Keratinocyte (primary cell): ENCODE measurements at regions not wholly inside any gene's neighbourhood (a gene's known extent, or its start where the extent isn't known, plus 50 kb on each side); places are given as distances from the start of the nearest gene placed in this dataset.

ENCODE experiments used
- DNase-seq: peaks from one replicate; pipeline ENCODE4 v3.0.0-alpha.2; 2011; ENCODE audit warnings: low read depth, missing footprints, low spot score
- FAIRE-seq: peaks from 2 replicates; lab custom pipeline; 2011; peaks lifted over from hg19 to GRCh38; lab: Jason Lieb, UNC
- H2AFZ ChIP-seq: 2 replicates; pipeline ENCODE4 v1.6.0; 2012; ENCODE audit warnings: low read length, control low read depth, inconsistent platforms; ENCODE audit not compliant: control insufficient read depth
- H3K27ac ChIP-seq: 2 replicates; pipeline ENCODE4 v1.5.1; 2011; ENCODE audit warnings: low read length; ENCODE audit not compliant: control insufficient read depth, insufficient read depth
- H3K27me3 ChIP-seq: 3 replicates; pipeline ENCODE4 v1.6.0; 2011; ENCODE audit warnings: low read length; ENCODE audit not compliant: control insufficient read depth, insufficient read depth; ENCODE audit errors: extremely low read depth
- H3K36me3 ChIP-seq, 2 experiments: 2 replicates in 1 of 2; 3 replicates in 1 of 2; pipeline ENCODE4 v1.5.1; 2011; ENCODE audit warnings: low read length in 2 of 2, mild to moderate bottlenecking in 1 of 2; ENCODE audit not compliant: control insufficient read depth in 2 of 2, insufficient read depth in 2 of 2; ENCODE audit errors: extremely low read depth in 1 of 2
- H3K4me1 ChIP-seq: 3 replicates; pipeline ENCODE4 v1.5.1; 2011; ENCODE audit warnings: low read length; ENCODE audit not compliant: control insufficient read depth, insufficient read depth; ENCODE audit errors: extremely low read depth
- H3K4me2 ChIP-seq: 3 replicates; pipeline ENCODE4 v1.6.0; 2011; ENCODE audit warnings: low read depth, low read length; ENCODE audit not compliant: control insufficient read depth, insufficient read depth; ENCODE audit errors: extremely low read depth
- H3K4me3 ChIP-seq, 3 experiments: fragments of 200-600 bp in 1 of 3; sonication (generic) in 1 of 3; 2 replicates in 2 of 3; 3 replicates in 1 of 3; pipeline ENCODE4 v1.5.1; 2011 to 2016; ENCODE audit warnings: low read length in 3 of 3, mild to moderate bottlenecking in 3 of 3, control low read depth in 2 of 3, inconsistent platforms in 1 of 3, low read depth in 1 of 3, mixed read lengths in 1 of 3, mixed run types in 1 of 3, moderate library complexity in 1 of 3; ENCODE audit not compliant: control insufficient read depth in 2 of 3, insufficient read depth in 2 of 3; ENCODE audit errors: extremely low read depth in 1 of 3
- H3K79me2 ChIP-seq: 2 replicates; pipeline ENCODE4 v1.6.0; 2012; ENCODE audit warnings: low read length; ENCODE audit not compliant: control insufficient read depth, insufficient read depth
- H3K9ac ChIP-seq: 3 replicates; pipeline ENCODE4 v1.6.0; 2011; ENCODE audit warnings: low read length; ENCODE audit not compliant: control insufficient read depth, insufficient read depth; ENCODE audit errors: extremely low read depth
- H3K9me1 ChIP-seq: 3 replicates; pipeline ENCODE4 v1.6.0; 2011; ENCODE audit warnings: low read length; ENCODE audit not compliant: control insufficient read depth, insufficient read depth; ENCODE audit errors: extremely low read depth
- H3K9me3 ChIP-seq: 2 replicates; pipeline ENCODE4 v1.5.1; 2012; ENCODE audit warnings: low read depth, low read length; ENCODE audit not compliant: control insufficient read depth
- H4K20me1 ChIP-seq: 3 replicates; pipeline ENCODE4 v1.6.0; 2011; ENCODE audit warnings: low read length; ENCODE audit not compliant: control insufficient read depth, insufficient read depth; ENCODE audit errors: extremely low read depth
- CTCF ChIP-seq, 3 experiments: IDR thresholded peaks in 1 of 3; conservative IDR thresholded peaks in 1 of 3; optimal IDR thresholded peaks in 1 of 3; 2 replicates in 2 of 3; 3 replicates in 1 of 3; pipeline versions ENCODE3 to v1.5.1; 2011; ENCODE audit warnings: low read length in 3 of 3, mild to moderate bottlenecking in 3 of 3, moderate library complexity in 2 of 3, control low read depth in 1 of 3, inconsistent platforms in 1 of 3; ENCODE audit not compliant: insufficient read depth in 2 of 3; ENCODE audit errors: extremely low read depth in 1 of 3
- EZH2 ChIP-seq: IDR thresholded peaks from one replicate; pipeline ENCODE4 v1.6.1; 2012; ENCODE audit warnings: inconsistent platforms, mild to moderate bottlenecking, low read length, moderate library complexity
- dilution Hi-C: fragments of 300-500 bp; cut with MboI; formaldehyde crosslinking; loops from one replicate; pipeline ENCODE4 v1.7.0; 2020; ENCODE audit warnings: low sequenced_read_pairs; ENCODE audit not compliant: extremely low pct_ligation_motif_present

GRCh38 chr11:33419924-33420323 is 162.7 kb downstream of the HIPK3 start:
- Histone ChIP-seq H3K79me2 (no peaks in the 10 kb centered on the region), H3K9me1 (no peaks in the 10 kb centered on the region), H3K9ac (no peak overlapping the region), H3K27me3 (no peaks in the 10 kb centered on the region), H2AFZ (no peak overlapping the region), H3K36me3 (no peaks in the 10 kb centered on the region), H3K9me3 (no peaks in the 10 kb centered on the region), H3K4me2 (no peak overlapping the region), H3K27ac (no peak overlapping the region), H3K4me3 (no peak overlapping the region), H4K20me1 (no peaks in the 10 kb centered on the region), H3K4me1 (no peaks in the 10 kb centered on the region)
- dilution Hi-C loops = no loop called here
- no peak for TF ChIP-seq CTCF (optimal IDR thresholded peaks at IDR 0.05 in 1 of 3, IDR thresholded peaks at IDR 0.05 in 1 of 3, conservative IDR thresholded peaks at IDR 0.05 in 1 of 3; ENCODE audit: extremely low read depth in 1 of 3, insufficient read depth in 2 of 3, low read length in 3 of 3)
- no peak for TF ChIP-seq EZH2
- DNase-seq (no peak), FAIRE-seq (no peak)

- no peaks in the 10 kb centered on the region for H3K27me3 ChIP-seq
- TF ChIP-seq CTCF (optimal IDR thresholded peaks at IDR 0.05 in 1 of 3, IDR thresholded peaks at IDR 0.05 in 1 of 3, conservative IDR thresholded peaks at IDR 0.05 in 1 of 3; ENCODE audit: extremely low read depth in 1 of 3, insufficient read depth in 2 of 3, low read length in 3 of 3) (no peak), EZH2 (no peak)
- H4K20me1 ChIP-seq = no peaks in the 10 kb centered on the region
- no peaks in the 10 kb centered on the region for H3K9me3 ChIP-seq
- FAIRE-seq (no peak), DNase-seq (no peak)
- H3K4me1 ChIP-seq = no peaks in the 10 kb centered on the region
- dilution Hi-C loops = no loop called here
- no peaks in the 10 kb centered on the region for H3K79me2 ChIP-seq
- no peak overlapping the region for H2AFZ ChIP-seq
- no peaks in the 10 kb centered on the region for H3K9me1 ChIP-seq
- no peak overlapping the region for H3K4me2 ChIP-seq
- no peaks in the 10 kb centered on the region for H3K36me3 ChIP-seq
- no peak overlapping the region for H3K27ac ChIP-seq
- H3K9ac ChIP-seq = no peak overlapping the region
- no peak overlapping the region for H3K4me3 ChIP-seq
These were observed 159.9 kb downstream of the HIPK3 start for GRCh38 chr11:33417121-33417520.
